ENCODE measurements at regions not wholly inside any gene's neighbourhood (a gene's known extent, or its start where the extent isn't known, plus 50 kb on each side); places are given as distances from the start of the nearest gene placed in this dataset.

DNA sequence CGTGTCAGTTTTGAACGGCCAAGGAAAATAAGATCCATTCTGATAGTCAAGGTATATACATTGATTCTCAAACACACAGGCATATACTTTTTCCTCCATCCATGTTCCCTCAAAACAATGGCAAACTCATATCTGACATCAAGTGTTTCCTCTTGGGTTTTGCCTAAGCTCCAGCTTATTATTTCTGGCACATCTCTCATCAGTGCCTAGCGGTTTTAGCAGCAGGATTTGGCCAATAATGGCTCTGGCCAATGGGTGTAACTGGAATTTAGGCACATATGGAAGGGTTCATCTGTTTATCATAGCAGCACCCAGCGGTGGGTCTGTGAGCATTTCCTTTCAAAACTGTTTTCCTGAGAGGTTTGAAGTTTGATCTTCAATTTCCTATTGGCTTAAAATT lies 161.6 kb upstream of the TLL1 start:
- DNase-seq, result no peak
- Mint-ChIP-seq H3K27ac (no peak overlapping the region), H3K27me3 (no peaks in the 10 kb centered on the region), H3K4me3 (no peak overlapping the region), H3K9me3 (no peaks in the 10 kb centered on the region), H3K4me1 (no peaks in the 10 kb centered on the region), H3K36me3 (ENCODE audit: low read depth) (no peaks in the 10 kb centered on the region)
- no peak for ATAC-seq

DNA sequence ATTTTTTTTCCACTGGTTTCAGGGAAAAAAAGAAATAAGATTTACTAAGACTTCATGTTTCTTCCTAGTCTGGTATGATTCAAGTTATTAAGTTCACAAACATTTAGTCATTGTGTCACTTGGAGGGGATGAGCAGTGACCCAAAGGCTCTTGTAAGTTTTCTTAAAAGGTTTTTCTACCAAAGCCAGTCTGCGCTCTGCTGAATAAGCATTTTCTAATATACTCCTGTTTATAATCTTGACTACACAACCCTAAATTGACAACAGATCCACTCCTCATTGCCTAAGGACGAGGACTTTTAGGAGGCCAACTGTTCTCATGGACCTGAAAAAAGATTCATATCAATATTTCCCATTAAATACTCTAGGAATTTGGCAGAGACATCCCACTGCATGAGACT lies 161.1 kb upstream of the TLL1 start:
- no peak for ATAC-seq
- no peaks in the 10 kb centered on the region for H3K27me3 Mint-ChIP-seq

DNA sequence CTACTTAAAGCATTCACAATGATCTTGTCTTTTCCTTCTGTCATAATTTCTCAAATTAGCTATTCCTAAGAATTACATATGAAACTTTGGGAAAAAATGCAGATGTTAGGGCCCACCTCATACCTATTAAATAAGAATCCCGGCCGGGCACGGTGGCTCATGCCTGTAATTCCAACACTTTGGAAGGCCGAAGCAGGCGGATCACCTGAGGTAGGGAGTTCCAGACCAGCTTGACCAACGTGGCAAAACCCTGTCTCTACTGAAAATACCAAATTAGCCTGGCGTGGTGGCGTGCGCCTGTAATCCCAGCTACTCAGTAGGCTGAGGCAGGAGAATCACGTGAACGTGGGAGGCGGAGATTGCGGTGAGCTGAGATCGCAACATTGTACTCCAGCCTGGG lies 158.4 kb upstream of the TLL1 start:
- H3K4me3 Mint-ChIP-seq, result no peak overlapping the region
- ATAC-seq (no peak), DNase-seq (no peak)
- no peaks in the 10 kb centered on the region for H3K4me1 Mint-ChIP-seq
- H3K36me3 Mint-ChIP-seq (ENCODE audit: low read depth), result no peaks in the 10 kb centered on the region
- no peak overlapping the region for H3K27ac Mint-ChIP-seq
- H3K9me3 Mint-ChIP-seq, result no peaks in the 10 kb centered on the region
- no peaks in the 10 kb centered on the region for H3K27me3 Mint-ChIP-seq

More for the DNA sequence above, 161.1 kb upstream of the TLL1 start:
- H3K4me1 Mint-ChIP-seq, result no peaks in the 10 kb centered on the region
- H3K36me3 Mint-ChIP-seq (ENCODE audit: low read depth), result no peaks in the 10 kb centered on the region
- no peak for DNase-seq
- no peak overlapping the region for H3K4me3 Mint-ChIP-seq
- no peaks in the 10 kb centered on the region for H3K9me3 Mint-ChIP-seq
- H3K27ac Mint-ChIP-seq, result no peak overlapping the region

DNA sequence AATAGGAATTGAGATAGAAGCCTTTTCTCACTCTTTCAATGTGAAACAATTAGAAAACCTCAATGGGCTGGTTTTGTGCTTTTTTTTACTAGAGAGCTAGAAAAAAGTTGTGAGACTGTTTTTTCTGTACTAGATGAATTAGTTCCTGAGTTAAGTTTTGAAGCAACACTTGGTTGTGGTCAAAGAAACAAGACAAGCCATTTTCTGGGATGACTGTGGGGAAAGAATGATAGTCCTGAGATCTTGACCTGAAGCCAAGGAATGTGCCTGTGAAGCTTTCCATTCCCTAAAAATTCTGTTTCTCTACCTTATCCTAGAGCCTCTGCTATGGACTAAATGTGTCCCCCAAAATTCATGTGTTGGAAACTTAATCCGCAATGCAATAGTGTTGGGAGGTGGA lies 157.8 kb upstream of the TLL1 start:
- no peaks in the 10 kb centered on the region for H3K9me3 Mint-ChIP-seq
- DNase-seq, result no peak
- H3K4me3 Mint-ChIP-seq, result no peak overlapping the region
- H3K27me3 Mint-ChIP-seq, result no peaks in the 10 kb centered on the region
- no peak for ATAC-seq
- no peak overlapping the region for H3K27ac Mint-ChIP-seq
- no peaks in the 10 kb centered on the region for H3K36me3 Mint-ChIP-seq (ENCODE audit: low read depth)
- no peaks in the 10 kb centered on the region for H3K4me1 Mint-ChIP-seq

DNA sequence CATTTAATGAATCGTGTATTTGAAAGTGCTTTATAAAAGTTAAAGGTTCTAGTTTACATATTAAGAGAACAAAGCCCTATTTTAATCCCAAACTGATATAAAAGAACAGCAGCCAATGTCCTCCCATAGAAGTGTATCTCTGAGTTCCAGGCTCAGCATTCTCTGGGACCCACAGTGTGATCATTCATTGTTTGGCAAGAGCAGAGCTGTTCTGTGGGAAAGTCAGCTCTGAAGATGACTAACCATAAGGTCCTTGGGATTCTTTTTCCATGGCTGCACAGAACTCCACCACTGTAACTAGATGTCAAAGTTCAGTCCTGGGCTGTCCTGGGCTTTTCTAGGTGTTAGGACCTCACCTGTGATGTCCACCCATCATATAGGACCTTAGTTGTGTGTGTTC lies 157.0 kb upstream of the TLL1 start:
- Mint-ChIP-seq H3K27ac (no peak overlapping the region), H3K36me3 (ENCODE audit: low read depth) (no peaks in the 10 kb centered on the region), H3K4me3 (no peak overlapping the region), H3K27me3 (no peaks in the 10 kb centered on the region), H3K4me1 (no peaks in the 10 kb centered on the region), H3K9me3 (no peaks in the 10 kb centered on the region)
- ATAC-seq (no peak), DNase-seq (no peak)

DNA sequence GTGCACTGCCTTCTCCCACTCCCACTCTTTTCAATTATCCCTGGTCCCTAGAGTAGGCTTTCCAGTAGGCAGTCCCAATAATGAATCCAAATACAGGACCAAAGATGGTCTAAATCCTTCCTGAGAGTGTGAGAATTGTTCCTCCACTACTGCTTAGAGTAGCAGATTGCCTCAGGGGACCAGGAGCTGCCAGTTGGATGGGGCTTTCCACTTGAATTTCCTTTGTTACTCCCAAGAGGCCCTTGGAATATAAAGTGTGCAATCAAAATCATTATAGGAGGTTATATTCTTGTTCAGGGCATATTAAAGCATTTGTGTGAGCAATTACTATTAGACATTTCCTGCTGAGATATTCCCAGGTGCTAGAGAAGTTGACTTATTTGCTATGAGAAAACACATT lies 156.6 kb upstream of the TLL1 start:
- no peaks in the 10 kb centered on the region for H3K27me3 Mint-ChIP-seq
- H3K36me3 Mint-ChIP-seq (ENCODE audit: low read depth), result no peaks in the 10 kb centered on the region
- no peaks in the 10 kb centered on the region for H3K4me1 Mint-ChIP-seq
- H3K4me3 Mint-ChIP-seq, result no peak overlapping the region
- no peak overlapping the region for H3K27ac Mint-ChIP-seq
- no peaks in the 10 kb centered on the region for H3K9me3 Mint-ChIP-seq
- ATAC-seq (no peak), DNase-seq (no peak)

DNA sequence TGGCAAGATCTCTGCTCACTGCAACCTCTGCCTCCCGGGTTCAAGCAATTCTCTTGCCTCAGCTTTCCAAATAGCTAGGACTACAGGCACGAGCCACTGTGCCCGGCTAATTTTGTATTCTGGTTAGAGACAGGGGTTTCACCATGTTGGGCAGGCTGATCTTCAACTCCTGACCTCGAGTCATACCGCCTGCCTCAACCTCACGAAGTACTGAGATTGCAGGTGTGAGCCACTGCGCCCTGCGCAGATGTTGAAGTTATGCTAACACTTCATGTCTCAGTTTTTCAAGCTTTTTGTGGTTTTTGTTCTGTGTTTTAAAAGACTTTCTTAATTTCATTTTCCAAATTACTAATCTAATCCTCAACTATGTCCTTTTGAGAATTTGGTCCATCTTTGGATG lies 154.4 kb upstream of the TLL1 start:
- Mint-ChIP-seq H3K27me3 (no peaks in the 10 kb centered on the region), H3K36me3 (ENCODE audit: low read depth) (no peaks in the 10 kb centered on the region), H3K9me3 (no peaks in the 10 kb centered on the region), H3K27ac (no peak overlapping the region), H3K4me3 (no peak overlapping the region), H3K4me1 (no peaks in the 10 kb centered on the region)
- DNase-seq (no peak), ATAC-seq (no peak)

DNA sequence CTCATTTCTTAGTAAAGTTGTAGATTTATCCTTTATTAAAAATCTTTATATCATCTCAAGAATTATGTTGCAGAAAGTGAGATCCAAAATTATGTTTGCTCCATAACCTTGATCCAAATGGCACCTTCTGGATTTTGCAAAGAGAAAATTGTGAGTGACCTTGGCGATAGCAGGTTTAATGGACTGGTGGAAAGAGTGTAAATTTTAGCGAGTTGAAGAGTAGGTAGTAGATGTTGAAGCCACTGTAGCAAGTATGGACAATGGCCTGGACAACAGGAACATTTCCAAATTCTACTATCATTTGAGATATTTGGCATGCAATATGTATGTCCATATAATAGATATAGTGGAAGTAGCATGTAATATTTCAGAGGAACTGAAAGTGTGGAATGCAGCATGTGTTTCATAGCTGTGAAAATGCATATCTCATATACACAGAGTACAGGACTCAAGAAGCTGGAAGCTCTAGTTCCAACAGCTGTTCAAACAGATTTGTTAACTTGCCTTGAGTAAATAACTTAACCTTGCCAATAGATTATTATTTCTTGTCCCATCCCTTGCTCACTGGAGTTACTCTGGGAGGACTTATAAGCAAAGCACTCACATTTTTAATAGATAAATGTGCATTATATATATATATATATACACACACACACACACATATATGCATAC lies 152.5 kb upstream of the TLL1 start:
- ATAC-seq (no peak), DNase-seq (no peak)
- no peak overlapping the region for H3K27ac Mint-ChIP-seq
- no peaks in the 10 kb centered on the region for H3K36me3 Mint-ChIP-seq (ENCODE audit: low read depth)
- no peaks in the 10 kb centered on the region for H3K27me3 Mint-ChIP-seq
- H3K4me1 Mint-ChIP-seq, result no peaks in the 10 kb centered on the region
- no peaks in the 10 kb centered on the region for H3K9me3 Mint-ChIP-seq
- H3K4me3 Mint-ChIP-seq, result no peak overlapping the region

DNA sequence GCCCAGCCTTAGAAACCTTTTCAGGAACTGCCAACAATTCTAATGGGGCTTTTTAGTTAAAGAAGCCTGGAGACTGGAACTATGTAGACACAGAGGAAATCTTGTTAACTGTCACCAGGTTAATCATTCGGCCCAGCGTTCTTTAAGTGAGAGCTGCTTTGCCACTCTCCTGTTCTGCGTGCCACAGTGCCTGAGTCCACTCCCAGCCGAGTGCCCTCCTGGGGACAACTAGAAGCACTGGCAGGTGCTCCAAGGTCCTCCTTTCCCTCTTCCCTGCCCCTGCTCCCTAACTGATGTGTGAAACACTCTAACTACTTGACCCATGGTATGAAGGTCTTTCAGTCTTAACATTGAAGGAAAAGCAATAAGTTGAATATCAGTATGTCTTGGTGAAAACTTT lies 151.2 kb upstream of the TLL1 start:
- H3K36me3 Mint-ChIP-seq (ENCODE audit: low read depth), result no peaks in the 10 kb centered on the region
- no peak overlapping the region for H3K27ac Mint-ChIP-seq
- no peak for DNase-seq
- H3K27me3 Mint-ChIP-seq, result no peaks in the 10 kb centered on the region
- no peak overlapping the region for H3K4me3 Mint-ChIP-seq
- H3K9me3 Mint-ChIP-seq, result no peaks in the 10 kb centered on the region
- ATAC-seq, result no peak
- no peaks in the 10 kb centered on the region for H3K4me1 Mint-ChIP-seq

DNA sequence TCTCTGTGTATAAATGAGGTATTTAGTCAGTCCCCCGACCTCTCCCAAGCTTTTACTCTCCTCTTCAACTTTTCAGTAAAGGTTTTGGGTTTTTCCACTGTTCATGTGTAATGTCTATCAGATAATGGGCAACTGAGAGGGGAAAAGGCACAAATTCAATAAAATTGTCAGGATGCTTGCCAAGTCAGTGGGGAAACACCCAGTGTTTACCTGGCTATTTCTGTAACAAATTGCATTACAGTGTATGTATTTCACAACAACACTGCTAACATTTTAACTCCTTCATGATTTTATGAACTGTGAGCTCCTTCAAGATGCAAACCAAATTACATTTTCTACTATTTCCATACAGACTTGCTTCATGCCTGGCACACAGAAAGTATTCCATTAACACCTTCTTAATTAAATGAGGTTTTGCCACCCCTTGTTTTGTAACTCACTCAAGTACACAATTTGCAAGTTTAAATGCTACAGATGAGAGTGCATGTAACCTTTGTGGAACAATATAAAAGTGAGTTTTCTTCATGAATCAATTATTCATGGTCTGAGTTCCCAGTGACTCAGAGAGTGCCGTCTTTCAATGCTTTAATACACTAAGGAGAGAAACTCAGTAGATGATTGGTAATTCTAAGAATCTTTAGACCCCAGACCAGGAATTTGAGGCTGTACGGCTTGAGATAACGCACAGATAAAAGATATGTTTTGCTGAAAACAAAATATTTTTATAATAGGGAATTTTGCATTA lies 149.8 kb upstream of the TLL1 start:
- Mint-ChIP-seq H3K9me3 (no peaks in the 10 kb centered on the region), H3K4me3 (no peak overlapping the region), H3K4me1 (no peaks in the 10 kb centered on the region), H3K27ac (no peak overlapping the region), H3K36me3 (ENCODE audit: low read depth) (no peaks in the 10 kb centered on the region), H3K27me3 (no peaks in the 10 kb centered on the region)
- DNase-seq (no peak), ATAC-seq (no peak)

DNA sequence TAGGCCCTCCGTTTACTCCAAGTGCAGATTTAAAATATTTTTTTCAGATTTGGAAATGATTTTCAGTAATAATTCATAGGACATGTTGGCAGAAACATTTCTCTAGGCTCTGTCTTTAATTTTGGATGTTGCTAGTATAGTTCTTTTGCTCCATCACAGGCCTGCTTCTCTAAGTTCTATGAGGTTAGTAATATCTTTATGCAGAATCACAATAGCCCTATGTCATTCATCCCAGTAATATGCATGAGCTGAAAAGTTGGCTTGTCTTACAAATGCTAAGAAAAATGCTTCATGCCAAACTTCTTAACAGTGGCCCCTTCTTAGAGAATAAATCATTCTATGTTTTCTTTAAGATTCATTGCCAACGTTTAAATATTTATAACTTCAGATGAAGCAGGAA lies 148.3 kb upstream of the TLL1 start:
- Mint-ChIP-seq H3K4me1 (no peaks in the 10 kb centered on the region), H3K27ac (no peak overlapping the region), H3K27me3 (no peaks in the 10 kb centered on the region), H3K4me3 (no peak overlapping the region), H3K9me3 (no peaks in the 10 kb centered on the region), H3K36me3 (ENCODE audit: low read depth) (no peaks in the 10 kb centered on the region)
- DNase-seq, result no peak
- ATAC-seq, result no peak

DNA sequence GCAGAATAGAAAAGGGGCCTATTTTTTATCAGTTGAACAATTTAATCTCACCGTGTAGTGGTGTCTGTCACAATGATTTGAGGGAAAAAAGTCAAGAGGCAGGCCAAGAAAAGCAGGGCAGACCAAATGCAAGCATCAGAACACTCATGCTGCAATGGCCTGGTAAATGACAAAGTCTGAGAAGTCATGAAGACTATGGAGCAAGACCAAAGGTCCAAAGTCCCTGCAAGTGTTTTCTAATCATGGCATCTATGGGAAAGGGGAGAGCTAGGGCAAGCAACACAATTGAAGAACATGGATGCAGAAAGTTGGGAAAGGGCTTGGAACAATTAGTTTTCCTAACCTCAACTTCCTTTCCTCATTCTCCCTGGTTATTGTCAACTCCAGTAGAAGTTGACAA lies 147.7 kb upstream of the TLL1 start:
- ATAC-seq (no peak), DNase-seq (no peak)
- no peaks in the 10 kb centered on the region for H3K27me3 Mint-ChIP-seq
- H3K4me1 Mint-ChIP-seq, result no peaks in the 10 kb centered on the region
- no peaks in the 10 kb centered on the region for H3K36me3 Mint-ChIP-seq (ENCODE audit: low read depth)
- H3K4me3 Mint-ChIP-seq, result no peak overlapping the region
- no peak overlapping the region for H3K27ac Mint-ChIP-seq
- H3K9me3 Mint-ChIP-seq, result no peaks in the 10 kb centered on the region

DNA sequence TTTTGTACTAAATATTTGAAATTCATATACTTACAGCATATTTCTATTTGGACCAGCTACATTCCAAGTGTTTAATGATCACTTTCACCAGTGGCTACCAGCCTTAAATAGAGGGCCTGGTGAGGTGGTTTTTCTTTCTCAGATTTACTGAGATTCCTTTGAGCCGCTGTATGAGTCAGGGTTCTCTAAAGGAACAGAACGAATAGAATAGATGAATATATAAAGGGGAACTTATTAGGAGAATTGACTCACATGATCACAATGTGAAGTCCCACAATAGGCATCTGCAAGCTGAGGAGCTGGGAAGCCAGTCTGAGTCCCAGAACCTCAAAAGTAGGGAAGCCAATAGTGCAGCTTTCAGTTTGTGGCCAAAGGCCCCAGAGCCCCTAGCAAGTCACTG lies 146.2 kb upstream of the TLL1 start:
- Mint-ChIP-seq H3K9me3 (no peaks in the 10 kb centered on the region), H3K4me3 (no peak overlapping the region), H3K27ac (no peak overlapping the region), H3K36me3 (ENCODE audit: low read depth) (no peaks in the 10 kb centered on the region), H3K4me1 (no peaks in the 10 kb centered on the region), H3K27me3 (no peaks in the 10 kb centered on the region)
- DNase-seq, result no peak
- no peak for ATAC-seq

DNA sequence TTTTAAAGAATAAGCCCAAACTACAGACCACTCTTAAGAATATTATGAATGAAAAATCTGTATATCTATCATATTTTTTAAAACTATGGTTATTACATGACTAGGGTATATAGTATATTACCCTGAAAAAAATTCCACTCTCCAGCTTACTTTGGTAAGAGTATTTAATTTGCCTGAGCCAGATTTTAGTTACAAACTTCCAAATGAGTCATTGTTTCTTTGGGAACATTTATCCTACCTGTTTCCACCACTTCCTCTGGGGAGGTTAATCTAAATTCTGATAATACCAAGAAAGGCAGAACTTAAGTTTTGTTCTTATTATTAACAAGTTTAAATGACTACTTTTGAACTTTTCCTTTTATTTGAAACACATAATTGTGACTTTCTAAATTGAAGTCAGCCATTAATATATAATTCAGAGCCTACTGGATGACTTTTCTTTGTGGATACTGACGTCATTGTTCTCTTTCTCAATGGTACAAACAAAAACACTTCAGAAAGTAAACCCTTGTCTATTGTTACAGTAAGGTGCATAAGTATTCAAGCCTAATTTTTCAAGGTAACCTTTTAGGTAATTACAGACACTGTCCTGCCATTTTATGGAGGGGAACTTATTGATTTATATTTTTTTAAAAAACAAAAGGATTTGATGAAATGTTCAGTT lies 135.6 kb upstream of the TLL1 start:
- Mint-ChIP-seq H3K9me3 (peaks cover 5% of the 10 kb centered on the region), H3K27me3 (no peaks in the 10 kb centered on the region), H3K4me1 (no peaks in the 10 kb centered on the region), H3K4me3 (no peak overlapping the region), H3K27ac (no peak overlapping the region), H3K36me3 (ENCODE audit: low read depth) (no peaks in the 10 kb centered on the region)
- ATAC-seq (no peak), DNase-seq (no peak)

DNA sequence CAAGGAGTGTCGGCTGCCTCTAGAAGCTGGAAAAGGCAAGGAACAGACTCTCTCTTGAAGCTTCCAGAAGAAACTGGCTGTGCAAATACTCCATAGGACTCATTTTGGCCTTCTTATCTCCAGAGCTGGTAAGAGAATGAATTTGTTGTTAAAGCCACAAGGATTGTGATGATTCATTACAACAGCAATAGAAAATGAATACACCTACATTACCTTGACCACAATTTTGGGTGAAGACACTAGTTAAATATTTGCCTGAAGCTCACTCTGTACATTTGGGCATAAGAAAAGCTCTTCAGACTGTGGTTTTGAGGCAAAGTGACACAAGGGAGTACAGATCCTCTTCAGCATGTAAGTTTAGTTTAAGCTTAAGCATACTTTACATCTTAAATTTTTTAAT lies 134.5 kb upstream of the TLL1 start:
- H3K4me3 Mint-ChIP-seq, result no peak overlapping the region
- DNase-seq, result no peak
- no peak overlapping the region for H3K27ac Mint-ChIP-seq
- no peaks in the 10 kb centered on the region for H3K4me1 Mint-ChIP-seq
- H3K27me3 Mint-ChIP-seq, result no peaks in the 10 kb centered on the region
- H3K9me3 Mint-ChIP-seq, result peaks cover 5% of the 10 kb centered on the region
- ATAC-seq, result no peak
- H3K36me3 Mint-ChIP-seq (ENCODE audit: low read depth), result no peaks in the 10 kb centered on the region

All from activated naive CD8-positive, alpha-beta T cell treated with anti-CD3 and anti-CD28 coated beads, Interleukin-2, amount 50 U/mL, for 24 hours (primary cell).